ENCODE measurements at regions not wholly inside any gene's neighbourhood (a gene's known extent, or its start where the extent isn't known, plus 50 kb on each side); places are given as distances from the start of the nearest gene placed in this dataset.

GRCh38 chr1:95671098-95671497 lies 437.1 kb downstream of the RWDD3 start:
- DNase-seq (ENCODE audit: low spot score): no peak

- DNase-seq (ENCODE audit: low spot score): no peak
Measured at GRCh38 chr1:95679262-95679661, 445.3 kb downstream of the RWDD3 start.

DNA sequence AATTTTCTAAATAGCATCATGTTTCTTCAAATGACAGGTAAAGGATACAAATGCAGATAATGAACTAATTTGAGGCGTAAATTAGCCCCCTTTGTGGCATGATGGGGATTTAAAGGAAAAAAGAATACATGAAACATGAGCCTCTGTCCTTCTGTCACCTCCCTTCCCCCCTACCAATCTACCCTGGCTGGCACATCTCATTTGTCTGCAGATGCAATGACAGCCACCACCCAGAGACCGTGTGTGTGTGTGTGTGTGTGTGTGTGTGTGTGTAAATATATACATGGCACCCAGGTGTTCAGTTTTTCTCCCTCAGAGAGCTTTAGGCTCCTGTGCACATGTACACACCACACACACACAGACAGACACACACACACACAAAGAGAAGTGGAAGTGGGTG lies 451.1 kb downstream of the RWDD3 start:
- no peak for DNase-seq (ENCODE audit: low spot score)

DNA sequence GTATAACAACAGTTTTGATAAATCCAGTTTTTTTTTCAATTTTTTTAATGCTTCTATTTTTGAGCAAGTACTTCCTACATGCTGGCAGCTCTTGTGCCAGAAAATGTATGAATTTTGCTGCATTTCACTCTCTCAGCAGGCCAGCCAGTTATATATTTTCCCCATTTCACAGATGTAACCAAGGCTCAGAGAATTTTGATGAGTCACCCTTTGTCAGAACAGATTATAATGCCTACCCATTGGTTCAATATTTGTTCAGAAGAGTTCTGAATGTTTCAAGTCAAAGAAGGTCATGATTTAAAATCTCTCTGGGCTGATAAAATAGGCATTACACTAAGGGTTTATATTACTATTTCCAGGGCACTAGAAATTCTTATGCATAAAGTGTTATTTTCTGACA lies 452.2 kb downstream of the RWDD3 start:
- DNase-seq (ENCODE audit: low spot score): no peak

DNA sequence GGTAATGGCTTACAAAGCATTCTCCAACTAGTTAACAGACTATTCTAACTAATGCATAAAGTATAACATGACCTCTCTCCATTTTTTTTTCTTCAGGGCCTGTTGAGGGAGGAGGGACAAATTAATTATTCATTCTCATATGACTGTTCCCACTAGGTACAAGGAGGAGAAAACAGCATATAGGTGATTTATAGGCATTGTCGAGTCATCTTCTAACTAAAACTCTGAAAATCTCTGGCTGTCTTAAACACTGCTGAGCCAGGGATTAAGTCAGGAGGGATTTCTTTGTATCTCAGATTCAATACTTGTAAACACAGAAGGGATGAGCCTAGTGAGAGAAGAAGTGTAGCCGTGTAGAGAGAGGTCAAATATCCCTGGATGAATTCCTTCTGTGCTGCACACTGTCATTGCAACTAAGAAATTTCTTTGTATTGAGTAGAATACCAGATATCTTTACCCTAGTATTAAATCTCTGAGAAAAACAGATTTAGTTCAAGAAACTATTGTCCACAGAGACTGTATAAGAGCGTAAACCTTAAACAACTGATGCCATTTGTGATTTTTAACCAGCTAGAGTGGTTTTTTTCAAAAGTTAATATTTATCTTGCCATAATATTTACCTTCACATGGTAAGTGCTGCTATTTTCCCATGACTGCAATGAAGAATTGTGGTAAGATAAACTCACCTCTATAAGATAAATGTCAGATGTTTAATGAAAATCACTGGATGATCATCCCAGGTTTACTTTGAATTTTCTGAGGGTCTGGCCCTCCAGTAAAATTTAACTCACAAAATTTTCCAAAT lies 465.3 kb downstream of the RWDD3 start:
- DNase-seq (ENCODE audit: low spot score): no peak

GRCh38 chr1:95701450-95702173 lies 467.6 kb downstream of the RWDD3 start:
- DNase-seq (ENCODE audit: low spot score): no peak

DNA sequence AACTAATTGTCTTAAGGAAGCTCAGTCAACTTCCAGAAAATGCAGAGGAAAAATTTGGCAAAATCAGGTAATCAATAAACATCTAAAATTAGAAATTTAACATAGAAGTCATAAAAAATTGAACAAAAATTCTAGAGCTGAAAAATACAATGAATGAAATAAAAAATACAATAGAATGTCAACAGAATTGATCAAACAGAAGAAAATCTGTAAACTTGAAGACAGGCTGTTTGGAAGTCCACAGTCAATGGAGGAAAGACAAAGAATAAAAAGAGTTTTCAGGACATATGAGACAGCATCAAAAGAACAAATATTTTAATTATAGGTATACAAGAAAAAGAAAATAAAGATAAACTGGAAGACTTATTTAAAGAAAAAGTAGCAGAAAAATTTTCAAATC lies 469.0 kb downstream of the RWDD3 start:
- DNase-seq (ENCODE audit: low spot score): no peak

GRCh38 chr1:95716097-95716496 lies 482.1 kb downstream of the RWDD3 start:
- DNase-seq (ENCODE audit: low spot score): no peak

DNA sequence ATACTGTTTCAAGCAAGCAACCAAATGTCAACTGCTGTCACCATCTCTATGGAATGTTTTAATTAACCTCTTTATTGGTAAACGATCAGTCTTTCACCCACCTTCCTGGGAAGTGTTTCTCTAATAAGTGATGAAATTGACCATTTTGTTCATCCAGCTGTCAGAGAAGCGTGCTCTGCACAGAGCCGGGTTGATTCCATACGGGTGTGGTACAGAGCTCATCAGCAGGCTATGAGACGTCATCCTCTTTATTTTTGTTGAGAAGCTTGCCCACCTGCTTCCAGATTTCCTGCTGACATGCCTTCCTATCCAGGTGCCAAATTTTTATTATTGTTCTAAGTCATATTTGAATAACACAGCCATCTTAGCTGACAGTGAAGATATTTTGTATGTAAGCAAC lies 482.5 kb downstream of the RWDD3 start:
- DNase-seq (ENCODE audit: low spot score): no peak

DNA sequence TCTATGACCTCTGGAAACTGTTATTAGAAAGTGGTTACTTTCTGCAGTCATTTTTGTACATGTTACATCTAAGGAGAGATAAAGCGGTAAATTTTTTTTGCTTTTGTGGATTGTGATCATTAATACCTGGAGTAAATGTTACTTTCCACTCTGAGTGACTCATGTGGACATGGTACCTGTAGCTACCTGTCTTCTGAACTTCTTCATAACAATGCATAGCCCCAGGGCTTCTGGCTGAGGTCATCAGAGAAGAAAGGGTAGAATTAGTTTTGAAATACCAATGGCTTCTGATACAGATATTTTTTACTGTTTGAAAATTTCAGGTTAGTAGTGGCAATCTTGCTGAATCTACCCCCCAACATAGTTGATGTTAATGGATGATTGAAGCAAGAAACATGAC lies 489.3 kb downstream of the RWDD3 start:
- DNase-seq (ENCODE audit: low spot score): no peak

- no peak for DNase-seq (ENCODE audit: low spot score)
Measured at GRCh38 chr1:95728841-95729240, 494.8 kb downstream of the RWDD3 start.

GRCh38 chr1:95730986-95731385 lies 497.0 kb downstream of the RWDD3 start:
- DNase-seq (ENCODE audit: low spot score): no peak

GRCh38 chr1:95731466-95731865 lies 497.5 kb downstream of the RWDD3 start:
- no peak for DNase-seq (ENCODE audit: low spot score)

DNA sequence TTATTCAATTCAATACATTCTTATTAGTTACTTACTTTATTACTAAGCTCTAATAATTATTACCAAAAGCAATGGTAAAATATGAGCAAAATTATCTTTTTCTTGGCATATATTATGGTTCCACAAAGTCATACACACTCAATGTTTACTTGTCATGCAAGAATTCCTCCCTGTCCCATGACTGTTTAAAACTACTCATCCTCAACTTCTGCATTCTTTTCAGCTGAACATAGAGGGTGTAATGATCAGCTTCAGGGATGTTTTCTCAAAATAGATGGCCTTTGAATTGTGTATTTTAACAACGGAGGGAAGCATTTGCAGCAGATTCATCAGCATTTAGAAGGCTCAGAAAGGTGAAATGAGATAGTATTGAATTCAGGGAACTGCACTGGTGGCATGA lies 499.0 kb downstream of the RWDD3 start:
- DNase-seq (ENCODE audit: low spot score): no peak

GRCh38 chr1:95733671-95734070 lies 499.7 kb downstream of the RWDD3 start:
- no peak for DNase-seq (ENCODE audit: low spot score)

- no peak for DNase-seq (ENCODE audit: low spot score)
Measured at GRCh38 chr1:95734560-95734959, 500.6 kb downstream of the RWDD3 start.

DNA sequence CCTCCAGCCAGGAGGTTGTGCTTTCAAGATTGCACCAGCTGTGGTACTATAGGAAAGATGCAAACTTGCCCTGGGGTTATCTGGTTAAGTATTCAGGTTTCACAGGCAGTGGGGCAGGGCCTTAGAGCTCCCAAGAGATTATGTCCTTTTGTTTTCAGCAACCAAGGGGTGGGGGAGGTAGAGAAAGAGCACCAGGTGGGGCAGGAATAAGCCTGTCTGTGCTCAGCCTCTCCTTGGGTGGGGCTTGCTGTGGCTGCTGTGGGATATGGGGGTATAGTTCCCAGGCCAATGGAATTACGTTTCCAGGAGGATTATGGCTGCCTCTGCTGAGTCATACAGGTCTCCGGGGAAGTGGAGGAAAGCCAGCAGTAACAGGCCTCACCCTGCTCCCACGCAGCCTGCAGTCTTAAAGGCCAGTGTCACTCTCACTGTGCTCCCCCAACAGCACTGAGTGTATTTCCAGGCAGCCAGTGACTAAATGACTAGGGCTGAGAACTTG lies 508.6 kb downstream of the RWDD3 start:
- no peak for DNase-seq (ENCODE audit: low spot score)

GRCh38 chr1:95744731-95745130 lies 510.7 kb downstream of the RWDD3 start:
- DNase-seq (ENCODE audit: low spot score): no peak

DNA sequence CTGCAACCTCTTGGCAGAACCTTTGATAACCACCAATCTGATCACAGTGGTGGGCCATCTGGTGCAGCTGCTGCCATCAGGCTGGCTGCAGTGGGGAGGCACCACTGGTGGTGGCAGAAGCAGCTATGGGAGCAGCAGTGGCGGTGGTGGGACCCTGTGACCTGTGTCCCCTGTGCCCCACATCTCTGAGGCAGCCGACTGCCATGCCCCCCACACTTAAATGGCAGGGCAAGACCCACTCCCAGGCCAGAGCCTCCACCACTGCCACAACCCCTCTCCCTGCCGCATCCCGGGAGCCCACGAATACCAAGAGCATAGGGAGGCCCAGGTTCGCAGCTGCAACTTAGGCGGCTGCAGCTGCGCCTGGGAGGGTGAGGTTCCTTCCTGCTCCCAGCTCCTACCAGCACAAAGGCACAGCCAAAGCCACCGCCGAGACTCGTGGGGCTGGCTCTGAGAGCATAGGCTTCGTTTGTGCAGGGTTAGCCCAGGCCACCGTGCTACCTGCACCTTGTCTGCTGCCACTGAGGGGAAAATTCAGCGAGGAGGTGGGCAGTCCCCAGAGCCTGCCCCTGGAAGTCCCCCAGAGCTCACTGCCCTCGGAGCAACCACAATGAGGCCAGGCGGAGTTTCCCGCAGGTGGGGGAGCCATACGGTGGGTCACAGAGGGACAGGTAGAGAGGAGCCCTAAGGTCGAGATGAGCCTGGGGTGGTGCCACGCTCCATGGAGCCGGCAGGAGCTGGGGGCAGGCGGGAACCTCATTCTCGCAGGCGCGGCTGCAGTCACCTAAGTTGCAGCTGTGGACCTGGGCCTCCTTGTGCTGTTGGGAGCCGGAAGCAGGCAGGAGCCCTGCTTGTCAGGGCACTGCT lies 518.7 kb downstream of the RWDD3 start:
- no peak for DNase-seq (ENCODE audit: low spot score)

DNA sequence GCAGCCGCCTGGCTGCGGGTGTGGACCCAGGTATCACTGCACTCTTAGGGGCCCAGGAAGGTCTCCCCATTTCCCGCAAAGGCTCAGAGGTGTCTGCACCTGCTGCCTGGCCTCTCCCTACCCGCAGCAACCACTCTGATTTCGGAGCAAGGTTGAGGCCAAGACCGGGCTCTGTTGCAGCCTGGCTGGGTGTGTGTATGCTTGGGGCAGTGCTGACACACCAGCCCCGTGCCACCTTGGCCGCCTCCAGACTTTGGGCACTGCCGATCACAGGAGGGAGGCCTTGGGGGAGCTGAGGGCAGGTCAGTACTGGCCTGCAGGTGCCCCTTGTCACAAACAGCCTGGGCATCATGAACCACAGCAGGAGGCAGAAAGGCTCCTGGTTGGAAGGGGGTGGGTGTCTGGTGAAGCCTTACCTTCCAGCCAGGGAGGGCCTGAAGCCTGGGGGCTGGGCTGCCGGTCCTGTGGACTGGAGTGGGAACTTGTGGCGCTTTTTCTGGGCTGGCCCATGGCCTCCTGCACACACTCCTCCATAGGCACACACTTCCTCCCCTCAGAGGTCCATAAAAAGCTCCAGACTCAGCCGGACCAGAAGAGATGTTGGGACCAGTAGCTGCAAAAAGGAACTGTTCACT lies 519.5 kb downstream of the RWDD3 start:
- no peak for DNase-seq (ENCODE audit: low spot score)

GRCh38 chr1:95754412-95754811 lies 520.4 kb downstream of the RWDD3 start:
- no peak for DNase-seq (ENCODE audit: low spot score)

DNA sequence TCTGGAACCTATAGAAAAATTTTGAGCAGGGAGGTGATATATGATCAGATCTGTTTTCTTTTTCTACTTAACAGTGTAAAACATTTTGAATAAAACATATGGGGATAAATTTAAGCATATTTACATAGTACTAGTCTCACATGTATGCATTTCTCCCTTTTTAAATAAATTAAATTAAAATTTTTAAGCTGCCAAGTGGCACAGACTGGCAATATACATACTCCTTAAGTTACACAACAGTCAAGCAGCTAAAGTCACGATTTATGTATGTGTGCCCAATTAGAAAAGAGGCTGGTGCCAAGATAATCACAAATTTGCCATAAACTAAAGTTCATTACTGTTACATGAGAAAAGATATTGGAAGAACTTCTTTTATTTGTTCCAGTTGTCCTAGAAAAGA lies 532.0 kb downstream of the RWDD3 start:
- no peak for DNase-seq (ENCODE audit: low spot score)

All from pons (tissue), 1 donor.